ENCODE measurements at regions not wholly inside any gene's neighbourhood (a gene's known extent, or its start where the extent isn't known, plus 50 kb on each side); places are given as distances from the start of the nearest gene placed in this dataset.

DNA sequence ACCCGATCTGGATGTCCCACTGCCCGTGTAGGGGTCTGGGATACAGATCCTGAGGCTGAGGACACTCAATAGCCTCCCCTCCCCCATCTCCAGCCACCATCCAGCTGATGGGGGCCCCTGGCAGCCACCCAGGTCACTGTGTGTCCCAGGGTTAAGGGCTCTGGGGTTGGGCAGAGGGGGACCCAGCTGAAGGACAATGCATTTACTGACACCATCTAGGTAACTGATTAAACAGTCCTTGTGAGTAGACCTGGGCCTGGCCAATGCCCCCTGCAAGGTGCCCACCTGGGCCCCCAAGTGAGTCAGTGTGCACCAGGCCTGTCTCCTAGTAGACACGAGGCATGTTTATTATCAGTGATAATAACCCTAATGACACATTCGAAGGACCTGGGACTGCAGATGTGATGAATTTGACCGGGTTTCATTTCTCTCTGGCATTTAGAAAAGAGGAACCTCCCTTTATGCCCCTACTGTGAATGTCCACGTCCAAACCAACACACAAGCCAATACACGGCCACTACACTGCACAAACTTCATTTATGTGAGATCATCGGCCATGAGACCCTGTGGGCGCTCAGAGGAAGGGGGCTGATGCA, 261.9 kb upstream of the FOXF1 start:
- Histone ChIP-seq H2AFZ (ENCODE audit: insufficient read depth, low read depth, low read length, poor library complexity, severe bottlenecking) (no peak overlapping the region), H3K79me2 (ENCODE audit: insufficient read depth, low read length) (no peaks in the 10 kb centered on the region), H3K4me3 (replicated peaks in 1 of 3; ENCODE audit: low read depth in 2 of 3, low read length in 3 of 3) (no peak overlapping the region), H3K36me3 (replicated peaks in 1 of 2; ENCODE audit: control insufficient read depth in 1 of 2, insufficient read depth in 2 of 2, low read length in 2 of 2) (no peaks in the 10 kb centered on the region), H3K27ac (ENCODE audit: low read depth in 1 of 2, low read length in 2 of 2) (no peak overlapping the region), H3K9ac (ENCODE audit: insufficient read depth, low read length, poor library complexity, severe bottlenecking) (no peak overlapping the region), H3K4me1 (ENCODE audit: control insufficient read depth in 1 of 2, insufficient read depth in 2 of 2, low read length in 2 of 2) (no peaks in the 10 kb centered on the region), H3K4me2 (replicated peaks; ENCODE audit: extremely low read depth, low read length, poor library complexity, severe bottlenecking) (no peak overlapping the region), H4K20me1 (ENCODE audit: insufficient read depth, low read length) (no peaks in the 10 kb centered on the region), H3K27me3 (ENCODE audit: control insufficient read depth in 2 of 2, insufficient read depth in 2 of 2, low read length in 2 of 2) (no peaks in the 10 kb centered on the region), H3K9me3 (replicated peaks in 1 of 2; ENCODE audit: control insufficient read depth in 1 of 2, insufficient read depth in 1 of 2, low read length in 2 of 2) (no peaks in the 10 kb centered on the region)
- Mint-ChIP-seq H3K27me3 (ENCODE audit: low read depth in 3 of 3) (peaks cover 3 to 16% (median 7%) of the 10 kb centered on the region in 3 donors), H3K36me3 (no peaks in the 10 kb centered on the region), H3K4me3 (no peak overlapping the region), H3K27ac (peak overlapping the region in 1 of 7 donors; percentile 54), H3K9me3 (peaks cover 0 to 4% (median 1%) of the 10 kb centered on the region in 7 donors), H3K4me1 (no peaks in the 10 kb centered on the region)
- WGBS (ENCODE audit: insufficient coverage) = 86% methylated on average over 3 of the region's 9 CpGs
- DNase-seq = no peak
- intact Hi-C loops (cut with micrococcal nuclease) = no loop called here
- TF ChIP-seq, protein P1, sequence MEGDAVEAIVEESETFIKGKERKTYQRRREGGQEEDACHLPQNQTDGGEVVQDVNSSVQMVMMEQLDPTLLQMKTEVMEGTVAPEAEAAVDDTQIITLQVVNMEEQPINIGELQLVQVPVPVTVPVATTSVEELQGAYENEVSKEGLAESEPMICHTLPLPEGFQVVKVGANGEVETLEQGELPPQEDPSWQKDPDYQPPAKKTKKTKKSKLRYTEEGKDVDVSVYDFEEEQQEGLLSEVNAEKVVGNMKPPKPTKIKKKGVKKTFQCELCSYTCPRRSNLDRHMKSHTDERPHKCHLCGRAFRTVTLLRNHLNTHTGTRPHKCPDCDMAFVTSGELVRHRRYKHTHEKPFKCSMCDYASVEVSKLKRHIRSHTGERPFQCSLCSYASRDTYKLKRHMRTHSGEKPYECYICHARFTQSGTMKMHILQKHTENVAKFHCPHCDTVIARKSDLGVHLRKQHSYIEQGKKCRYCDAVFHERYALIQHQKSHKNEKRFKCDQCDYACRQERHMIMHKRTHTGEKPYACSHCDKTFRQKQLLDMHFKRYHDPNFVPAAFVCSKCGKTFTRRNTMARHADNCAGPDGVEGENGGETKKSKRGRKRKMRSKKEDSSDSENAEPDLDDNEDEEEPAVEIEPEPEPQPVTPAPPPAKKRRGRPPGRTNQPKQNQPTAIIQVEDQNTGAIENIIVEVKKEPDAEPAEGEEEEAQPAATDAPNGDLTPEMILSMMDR (IDR thresholded peaks at IDR 0.05) = no peak

DNA sequence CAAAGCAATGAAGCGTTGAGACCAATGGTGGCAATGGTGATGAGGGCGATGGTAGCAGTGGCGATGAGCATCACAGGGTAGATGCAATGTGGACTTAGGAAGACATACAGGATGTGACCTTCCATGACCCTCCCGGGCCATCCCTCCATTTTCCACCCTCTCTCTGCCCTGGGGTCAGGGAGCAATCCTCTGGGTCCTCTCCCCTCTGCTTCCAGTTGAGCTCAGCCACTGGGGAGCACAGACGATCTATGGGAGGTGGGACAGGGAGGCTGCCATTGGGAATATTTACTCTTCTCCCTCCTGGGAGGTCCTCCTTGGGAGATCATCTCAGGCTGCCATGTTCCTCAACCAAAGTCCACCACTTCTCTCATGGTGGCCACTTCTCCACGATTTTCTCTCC, 260.7 kb upstream of the FOXF1 start:
- Histone ChIP-seq H3K9me3 (replicated peaks in 1 of 2; ENCODE audit: control insufficient read depth in 1 of 2, insufficient read depth in 1 of 2, low read length in 2 of 2) (no peaks in the 10 kb centered on the region), H4K20me1 (ENCODE audit: insufficient read depth, low read length) (no peaks in the 10 kb centered on the region), H3K4me1 (ENCODE audit: control insufficient read depth in 1 of 2, insufficient read depth in 2 of 2, low read length in 2 of 2) (no peaks in the 10 kb centered on the region), H3K79me2 (ENCODE audit: insufficient read depth, low read length) (no peaks in the 10 kb centered on the region), H3K4me2 (replicated peaks; ENCODE audit: extremely low read depth, low read length, poor library complexity, severe bottlenecking) (no peak overlapping the region), H2AFZ (ENCODE audit: insufficient read depth, low read depth, low read length, poor library complexity, severe bottlenecking) (no peak overlapping the region), H3K36me3 (replicated peaks in 1 of 2; ENCODE audit: control insufficient read depth in 1 of 2, insufficient read depth in 2 of 2, low read length in 2 of 2) (no peaks in the 10 kb centered on the region), H3K27ac (ENCODE audit: low read depth in 1 of 2, low read length in 2 of 2) (no peak overlapping the region), H3K4me3 (replicated peaks in 1 of 3; ENCODE audit: low read depth in 2 of 3, low read length in 3 of 3) (no peak overlapping the region), H3K27me3 (ENCODE audit: control insufficient read depth in 2 of 2, insufficient read depth in 2 of 2, low read length in 2 of 2) (no peaks in the 10 kb centered on the region), H3K9ac (ENCODE audit: insufficient read depth, low read length, poor library complexity, severe bottlenecking) (no peak overlapping the region)
- Mint-ChIP-seq H3K36me3 (no peaks in the 10 kb centered on the region), H3K4me1 (no peaks in the 10 kb centered on the region), H3K27me3 (ENCODE audit: low read depth in 3 of 3) (peaks cover 3 to 13% (median 6%) of the 10 kb centered on the region in 3 donors), H3K4me3 (no peak overlapping the region), H3K27ac (no peak overlapping the region), H3K9me3 (peaks cover 0 to 4% (median 1%) of the 10 kb centered on the region in 7 donors)
- WGBS (ENCODE audit: insufficient coverage) = 79% methylated on average over 3 of the region's 6 CpGs
- DNase-seq = no peak
- intact Hi-C loops (cut with micrococcal nuclease) = no loop called here
- TF ChIP-seq, protein P1 (IDR thresholded peaks at IDR 0.05) = no peak
